WTC11 (cell line): ENCODE measurements at regions not wholly inside any gene's neighbourhood (a gene's known extent, or its start where the extent isn't known, plus 50 kb on each side); places are given as distances from the start of the nearest gene placed in this dataset.

ENCODE experiments used
- ATAC-seq: fragments of 200-7000 bp; cut with Tn5 transposase; 2 replicates; pipeline ENCODE4 v1.10.0; 2021; ENCODE audit warnings: mild to moderate bottlenecking, moderate library complexity
- CTCF ChIA-PET: fragments of 300-600 bp; sonication (Branson Sonifier 250); formaldehyde crosslinking; loops from one replicate; lab custom pipeline; 2021; ENCODE audit warnings: antibody characterized with exemption; lab: Charles Lee
- POLR2A ChIA-PET: fragments of 350-600 bp; sonication (Branson Sonifier 250); formaldehyde crosslinking; loops from one replicate; lab custom pipeline; 2021; ENCODE audit warnings: antibody characterized with exemption; lab: Charles Lee
- DNase-seq: peaks from one replicate; pipeline ENCODE4 v3.0.0; 2021; ENCODE audit warnings: low spot score
- H3K27ac Mint-ChIP-seq: 2 replicates; pipeline ENCODE4 v1.8.0; 2021; ENCODE audit warnings: mixed read lengths
- H3K27me3 Mint-ChIP-seq: 2 replicates; pipeline ENCODE4 v1.8.0; 2021; ENCODE audit warnings: low read depth, mild to moderate bottlenecking, moderate library complexity, mixed read lengths
- H3K36me3 Mint-ChIP-seq: 2 replicates; pipeline ENCODE4 v1.8.0; 2021; ENCODE audit warnings: mixed read lengths
- H3K4me1 Mint-ChIP-seq: 2 replicates; pipeline ENCODE4 v1.8.0; 2022; ENCODE audit warnings: mixed read lengths
- H3K4me3 Mint-ChIP-seq: 2 replicates; pipeline ENCODE4 v1.8.0; 2021; ENCODE audit warnings: mild to moderate bottlenecking, moderate library complexity, mixed read lengths
- H3K9me3 Mint-ChIP-seq: 2 replicates; pipeline ENCODE4 v1.8.0; 2021; ENCODE audit warnings: mixed read lengths
- AFF4 ChIP-seq: sonication (generic); formaldehyde crosslinking; IDR thresholded peaks from 2 replicates; pipeline ENCODE4 v1.8.1; 2023; ENCODE audit warnings: mild to moderate bottlenecking, missing genetic modification reagents, borderline replicate concordance
- ARID4B ChIP-seq: sonication (generic); formaldehyde crosslinking; IDR thresholded peaks from 2 replicates; pipeline ENCODE4 v1.8.0; 2023; ENCODE audit warnings: missing genetic modification reagents, mild to moderate bottlenecking, borderline replicate concordance
- ELF4 ChIP-seq: sonication (generic); formaldehyde crosslinking; IDR thresholded peaks from 2 replicates; pipeline ENCODE4 v1.8.1; 2022; ENCODE audit warnings: low read depth, mild to moderate bottlenecking, moderate library complexity, missing genetic modification reagents
- ETV6 ChIP-seq: sonication (generic); formaldehyde crosslinking; IDR thresholded peaks from 2 replicates; pipeline ENCODE4 v1.8.1; 2022; ENCODE audit warnings: mild to moderate bottlenecking, missing genetic modification reagents
- FOXP1 ChIP-seq: sonication (generic); formaldehyde crosslinking; IDR thresholded peaks from 2 replicates; pipeline ENCODE4 v1.8.0; 2022; ENCODE audit warnings: missing genetic modification reagents, mild to moderate bottlenecking, moderate library complexity, borderline replicate concordance
- FOXP4 ChIP-seq: sonication (generic); formaldehyde crosslinking; IDR thresholded peaks from 2 replicates; pipeline ENCODE4 v1.8.0; 2022; ENCODE audit warnings: mild to moderate bottlenecking, missing genetic modification reagents
- JUN ChIP-seq: sonication (generic); formaldehyde crosslinking; IDR thresholded peaks from 2 replicates; pipeline ENCODE4 v1.8.0; 2023; ENCODE audit warnings: mild to moderate bottlenecking, missing genetic modification reagents
- NFATC4 ChIP-seq: fragments of 250-450 bp; sonication (Bioruptor Pico); IDR thresholded peaks from 2 replicates; pipeline ENCODE4 v1.9.0; 2021; ENCODE audit warnings: mild to moderate bottlenecking
- NFE2L1 ChIP-seq: sonication (generic); formaldehyde crosslinking; IDR thresholded peaks from 2 replicates; pipeline ENCODE4 v1.8.1; 2023; ENCODE audit warnings: missing genetic modification reagents
- RORB ChIP-seq: fragments of 250-450 bp; sonication (Bioruptor Pico); IDR thresholded peaks from 2 replicates; pipeline ENCODE4 v1.9.0; 2021; ENCODE audit warnings: mild to moderate bottlenecking
- SMAD4 ChIP-seq: sonication (generic); formaldehyde crosslinking; IDR thresholded peaks from 2 replicates; pipeline ENCODE4 v1.8.0; 2022; ENCODE audit warnings: mild to moderate bottlenecking, missing genetic modification reagents
- TP53 ChIP-seq: sonication (generic); formaldehyde crosslinking; IDR thresholded peaks from 2 replicates; pipeline ENCODE4 v1.8.1; 2023; ENCODE audit warnings: mild to moderate bottlenecking, missing genetic modification reagents
- ZBTB21 ChIP-seq: sonication (generic); formaldehyde crosslinking; IDR thresholded peaks from 2 replicates; pipeline ENCODE4 v1.8.1; 2023; ENCODE audit warnings: mild to moderate bottlenecking, missing genetic modification reagents, borderline replicate concordance
- ZNF396 ChIP-seq: fragments of 250-450 bp; sonication (Bioruptor Pico); IDR thresholded peaks from 2 replicates; pipeline ENCODE4 v1.8.0; 2021; ENCODE audit warnings: mild to moderate bottlenecking, moderate library complexity, borderline replicate concordance
- TF ChIP-seq, protein P1 (sequence below): fragments of 250-450 bp; sonication (Bioruptor Pico); IDR thresholded peaks from 2 replicates; pipeline ENCODE4 v1.9.0; 2021; ENCODE audit warnings: mild to moderate bottlenecking, borderline replicate concordance
- TF ChIP-seq, protein P2 (sequence below): sonication (generic); formaldehyde crosslinking; conservative IDR thresholded peaks from 2 replicates; pipeline ENCODE4 v1.8.1; 2022; ENCODE audit warnings: mild to moderate bottlenecking, missing genetic modification reagents
- TF ChIP-seq, protein P3 (sequence below): sonication (generic); formaldehyde crosslinking; IDR thresholded peaks from 2 replicates; pipeline ENCODE4 v1.8.1; 2022; ENCODE audit warnings: missing genetic modification reagents, borderline replicate concordance

DNA sequence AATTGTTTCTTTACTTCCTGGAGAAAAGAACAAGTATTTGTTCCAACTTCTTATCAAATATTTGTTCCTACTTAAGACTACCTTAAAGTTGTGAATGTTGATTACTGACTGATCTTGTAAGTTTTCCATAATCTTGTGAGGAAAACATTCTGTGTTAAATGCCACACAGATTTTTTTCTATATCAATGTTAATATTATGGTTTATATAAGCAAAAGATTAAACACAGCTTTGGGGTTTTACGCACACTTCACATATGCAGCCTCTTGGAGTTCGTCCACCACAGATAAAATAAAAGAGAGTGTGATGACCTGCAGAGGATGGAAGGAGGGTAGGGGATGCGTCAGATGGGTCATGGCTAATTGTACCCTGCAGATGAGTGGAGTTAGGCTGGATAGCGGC, 780.0 kb upstream of the SALL3 start (continued):
- TF ChIP-seq, protein P1, sequence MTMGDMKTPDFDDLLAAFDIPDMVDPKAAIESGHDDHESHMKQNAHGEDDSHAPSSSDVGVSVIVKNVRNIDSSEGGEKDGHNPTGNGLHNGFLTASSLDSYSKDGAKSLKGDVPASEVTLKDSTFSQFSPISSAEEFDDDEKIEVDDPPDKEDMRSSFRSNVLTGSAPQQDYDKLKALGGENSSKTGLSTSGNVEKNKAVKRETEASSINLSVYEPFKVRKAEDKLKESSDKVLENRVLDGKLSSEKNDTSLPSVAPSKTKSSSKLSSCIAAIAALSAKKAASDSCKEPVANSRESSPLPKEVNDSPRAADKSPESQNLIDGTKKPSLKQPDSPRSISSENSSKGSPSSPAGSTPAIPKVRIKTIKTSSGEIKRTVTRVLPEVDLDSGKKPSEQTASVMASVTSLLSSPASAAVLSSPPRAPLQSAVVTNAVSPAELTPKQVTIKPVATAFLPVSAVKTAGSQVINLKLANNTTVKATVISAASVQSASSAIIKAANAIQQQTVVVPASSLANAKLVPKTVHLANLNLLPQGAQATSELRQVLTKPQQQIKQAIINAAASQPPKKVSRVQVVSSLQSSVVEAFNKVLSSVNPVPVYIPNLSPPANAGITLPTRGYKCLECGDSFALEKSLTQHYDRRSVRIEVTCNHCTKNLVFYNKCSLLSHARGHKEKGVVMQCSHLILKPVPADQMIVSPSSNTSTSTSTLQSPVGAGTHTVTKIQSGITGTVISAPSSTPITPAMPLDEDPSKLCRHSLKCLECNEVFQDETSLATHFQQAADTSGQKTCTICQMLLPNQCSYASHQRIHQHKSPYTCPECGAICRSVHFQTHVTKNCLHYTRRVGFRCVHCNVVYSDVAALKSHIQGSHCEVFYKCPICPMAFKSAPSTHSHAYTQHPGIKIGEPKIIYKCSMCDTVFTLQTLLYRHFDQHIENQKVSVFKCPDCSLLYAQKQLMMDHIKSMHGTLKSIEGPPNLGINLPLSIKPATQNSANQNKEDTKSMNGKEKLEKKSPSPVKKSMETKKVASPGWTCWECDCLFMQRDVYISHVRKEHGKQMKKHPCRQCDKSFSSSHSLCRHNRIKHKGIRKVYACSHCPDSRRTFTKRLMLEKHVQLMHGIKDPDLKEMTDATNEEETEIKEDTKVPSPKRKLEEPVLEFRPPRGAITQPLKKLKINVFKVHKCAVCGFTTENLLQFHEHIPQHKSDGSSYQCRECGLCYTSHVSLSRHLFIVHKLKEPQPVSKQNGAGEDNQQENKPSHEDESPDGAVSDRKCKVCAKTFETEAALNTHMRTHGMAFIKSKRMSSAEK (CRISPR knock-in tag): no peak
- no peak for TF ChIP-seq TP53 (CRISPR knock-in tag)
- TF ChIP-seq, all 79 proteins: peak for 0

DNA sequence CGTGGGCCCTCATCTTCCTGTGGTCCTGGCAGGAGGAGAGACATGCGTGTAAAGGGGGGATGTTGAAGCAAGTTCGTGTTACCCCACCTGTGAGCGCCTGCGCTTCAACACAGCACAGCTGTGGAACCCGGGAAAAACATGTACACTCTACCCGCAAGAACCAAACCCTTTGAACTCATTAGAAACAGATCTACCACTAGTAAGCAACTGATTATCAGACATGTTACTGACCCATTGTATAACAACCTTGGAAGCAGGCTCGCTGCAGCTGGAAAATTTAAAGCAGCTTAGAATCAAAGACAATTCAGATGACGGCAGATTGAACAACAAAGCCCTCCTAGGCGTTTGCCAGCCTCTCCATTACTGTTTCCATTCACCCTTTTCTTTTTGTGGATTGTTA, 771.7 kb upstream of the SALL3 start:
- no peak overlapping the region for H3K27ac Mint-ChIP-seq
- DNase-seq: no peak
- H3K9me3 Mint-ChIP-seq: peaks cover 62% of the 10 kb centered on the region
- no peak overlapping the region for H3K4me3 Mint-ChIP-seq
- ChIA-PET POLR2A (no interaction called here), CTCF (no interaction called here)
- TF ChIP-seq ZBTB21 (CRISPR knock-in tag) (no peak), JUN (CRISPR knock-in tag) (no peak), SMAD4 (CRISPR knock-in tag) (no peak), NFE2L1 (CRISPR knock-in tag) (no peak), RORB (CRISPR knock-in tag) (no peak), NFATC4 (CRISPR knock-in tag) (no peak), ETV6 (CRISPR knock-in tag) (no peak)
- H3K36me3 Mint-ChIP-seq: peaks cover 36% of the 10 kb centered on the region
- H3K4me1 Mint-ChIP-seq: peaks cover 18% of the 10 kb centered on the region
- H3K27me3 Mint-ChIP-seq: peaks cover 4% of the 10 kb centered on the region; the same call in 1 of the 2 replicates
- ATAC-seq: no peak

GRCh38 chr18:78208461-78208860, 771.2 kb upstream of the SALL3 start:
- Mint-ChIP-seq H3K27ac (no peak overlapping the region), H3K36me3 (peaks cover 39% of the 10 kb centered on the region), H3K4me1 (peaks cover 18% of the 10 kb centered on the region), H3K9me3 (peaks cover 62% of the 10 kb centered on the region), H3K27me3 (peaks cover 4% of the 10 kb centered on the region; the same call in 1 of the 2 replicates), H3K4me3 (no peak overlapping the region)
- CTCF ChIA-PET: no interaction called here
- DNase-seq (no peak), ATAC-seq (no peak)
- POLR2A ChIA-PET: no interaction called here
- TF ChIP-seq FOXP1: no peak
- TF ChIP-seq ELF4 (CRISPR knock-in tag): no peak
- TF ChIP-seq, protein P2, sequence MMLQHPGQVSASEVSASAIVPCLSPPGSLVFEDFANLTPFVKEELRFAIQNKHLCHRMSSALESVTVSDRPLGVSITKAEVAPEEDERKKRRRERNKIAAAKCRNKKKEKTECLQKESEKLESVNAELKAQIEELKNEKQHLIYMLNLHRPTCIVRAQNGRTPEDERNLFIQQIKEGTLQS (CRISPR knock-in tag): no peak
- no peak for TF ChIP-seq FOXP4
- TF ChIP-seq ARID4B: no peak
- no peak for TF ChIP-seq JUN (CRISPR knock-in tag)
- TF ChIP-seq ZNF396 (CRISPR knock-in tag): no peak
- no peak for TF ChIP-seq AFF4 (CRISPR knock-in tag)
- TF ChIP-seq, protein P3, sequence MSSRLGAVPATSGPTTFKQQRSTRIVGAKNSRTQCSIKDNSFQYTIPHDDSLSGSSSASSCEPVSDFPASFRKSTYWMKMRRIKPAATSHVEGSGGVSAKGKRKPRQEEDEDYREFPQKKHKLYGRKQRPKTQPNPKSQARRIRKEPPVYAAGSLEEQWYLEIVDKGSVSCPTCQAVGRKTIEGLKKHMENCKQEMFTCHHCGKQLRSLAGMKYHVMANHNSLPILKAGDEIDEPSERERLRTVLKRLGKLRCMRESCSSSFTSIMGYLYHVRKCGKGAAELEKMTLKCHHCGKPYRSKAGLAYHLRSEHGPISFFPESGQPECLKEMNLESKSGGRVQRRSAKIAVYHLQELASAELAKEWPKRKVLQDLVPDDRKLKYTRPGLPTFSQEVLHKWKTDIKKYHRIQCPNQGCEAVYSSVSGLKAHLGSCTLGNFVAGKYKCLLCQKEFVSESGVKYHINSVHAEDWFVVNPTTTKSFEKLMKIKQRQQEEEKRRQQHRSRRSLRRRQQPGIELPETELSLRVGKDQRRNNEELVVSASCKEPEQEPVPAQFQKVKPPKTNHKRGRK (CRISPR knock-in tag): no peak
